ENCODE measurements at regions not wholly inside any gene's neighbourhood (a gene's known extent, or its start where the extent isn't known, plus 50 kb on each side); places are given as distances from the start of the nearest gene placed in this dataset.
"Not testable (repeated sequence)": the region's sequence is repeated elsewhere in the genome, so short reads cannot be mapped to it uniquely, and the experiment has no call there.

DNA sequence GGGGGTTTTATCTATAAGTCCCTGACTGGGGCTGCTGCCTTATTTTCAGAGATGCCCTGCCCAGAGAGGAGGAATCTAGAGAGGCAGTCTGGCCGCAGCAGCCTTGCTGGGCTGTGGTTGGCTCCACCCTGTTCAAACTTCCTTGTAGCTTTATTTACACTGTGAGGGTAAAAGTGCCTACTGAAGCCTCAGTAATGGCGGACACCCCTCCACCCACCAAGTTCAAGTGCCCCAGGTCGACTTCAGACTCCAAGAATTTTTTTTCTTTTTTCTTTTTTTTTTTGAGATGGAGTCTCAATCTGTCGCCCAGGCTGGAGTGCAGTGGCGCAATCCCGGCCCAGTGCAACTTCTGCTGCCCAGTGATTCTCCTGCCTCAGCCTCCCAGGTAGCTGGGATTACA, 137.3 kb upstream of the MTPN start:
- TF ChIP-seq SUZ12 (IDR thresholded peaks at IDR 0.05); LEF1 (IDR thresholded peaks at IDR 0.05; ENCODE audit: borderline replicate concordance); FOXK2 (IDR thresholded peaks at IDR 0.05); NFRKB (IDR thresholded peaks at IDR 0.05); FOXM1 (IDR thresholded peaks at IDR 0.05; ENCODE audit: borderline replicate concordance); L3MBTL2 (conservative IDR thresholded peaks at IDR 0.05); TARDBP (IDR thresholded peaks at IDR 0.05); ZNF384 (IDR thresholded peaks at IDR 0.05): not testable (repeated sequence)
- TF ChIP-seq, protein P1, sequence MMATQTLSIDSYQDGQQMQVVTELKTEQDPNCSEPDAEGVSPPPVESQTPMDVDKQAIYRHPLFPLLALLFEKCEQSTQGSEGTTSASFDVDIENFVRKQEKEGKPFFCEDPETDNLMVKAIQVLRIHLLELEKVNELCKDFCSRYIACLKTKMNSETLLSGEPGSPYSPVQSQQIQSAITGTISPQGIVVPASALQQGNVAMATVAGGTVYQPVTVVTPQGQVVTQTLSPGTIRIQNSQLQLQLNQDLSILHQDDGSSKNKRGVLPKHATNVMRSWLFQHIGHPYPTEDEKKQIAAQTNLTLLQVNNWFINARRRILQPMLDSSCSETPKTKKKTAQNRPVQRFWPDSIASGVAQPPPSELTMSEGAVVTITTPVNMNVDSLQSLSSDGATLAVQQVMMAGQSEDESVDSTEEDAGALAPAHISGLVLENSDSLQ (IDR thresholded peaks at IDR 0.05): not testable (repeated sequence)

All from HEK293T (cell line).